Lung (tissue), 11 donors: ENCODE measurements at regions not wholly inside any gene's neighbourhood (a gene's known extent, or its start where the extent isn't known, plus 50 kb on each side); places are given as distances from the start of the nearest gene placed in this dataset.
"Not testable (repeated sequence)": the region's sequence is repeated elsewhere in the genome, so short reads cannot be mapped to it uniquely, and the experiment has no call there.

ENCODE experiments used
- ATAC-seq: fragments of 200-7000 bp; cut with Tn5 transposase; one replicate; pipeline ENCODE4 v1.9.1; 2020; ENCODE audit warnings: moderate number of reproducible peaks; ENCODE audit not compliant: insufficient read depth, low FRiP score
- DNase-seq, 3 donors: peaks; one replicate each; pipeline ENCODE4 v3.0.0-alpha.2; 2013 to 2017
- H3K27ac ChIP-seq, 2 donors: one replicate each; pipeline ENCODE4 v1.5.1; 2013; ENCODE audit warnings: mild to moderate bottlenecking in 2 of 2, moderate library complexity in 2 of 2, control low read depth in 1 of 2, inconsistent platforms in 1 of 2, low read depth in 1 of 2, low read length in 1 of 2
- H3K27me3 ChIP-seq, 3 donors: one replicate each; pipeline ENCODE4 v1.5.1; 2013; ENCODE audit warnings: low read length in 2 of 3; ENCODE audit not compliant: control insufficient read depth in 3 of 3, insufficient read depth in 3 of 3
- H3K36me3 ChIP-seq, 4 donors: one replicate each; pipeline ENCODE4 v1.5.1; 2013; ENCODE audit warnings: low read length in 4 of 4, mild to moderate bottlenecking in 1 of 4, moderate library complexity in 1 of 4; ENCODE audit not compliant: control insufficient read depth in 4 of 4, insufficient read depth in 4 of 4
- H3K4me1 ChIP-seq, 5 donors: one replicate each; pipeline ENCODE4 v1.5.1; 2013; ENCODE audit warnings: low read length in 5 of 5, mild to moderate bottlenecking in 2 of 5, moderate library complexity in 1 of 5; ENCODE audit not compliant: control insufficient read depth in 5 of 5, insufficient read depth in 5 of 5
- H3K4me3 ChIP-seq: one replicate; pipeline ENCODE4 v1.5.1; 2013; ENCODE audit warnings: mild to moderate bottlenecking, control low read depth, moderate library complexity
- H3K9ac ChIP-seq, 2 donors: one replicate each; pipeline ENCODE4 v1.5.1; 2013; ENCODE audit warnings: low read length in 2 of 2, control low read depth in 1 of 2; ENCODE audit not compliant: insufficient read depth in 1 of 2
- H3K9me3 ChIP-seq, 4 donors: one replicate each; pipeline ENCODE4 v1.5.1; 2013; ENCODE audit warnings: low read length in 3 of 4, mild to moderate bottlenecking in 1 of 4, moderate library complexity in 1 of 4; ENCODE audit not compliant: control insufficient read depth in 4 of 4, insufficient read depth in 3 of 4
- CTCF ChIP-seq: IDR thresholded peaks from 2 replicates; pipeline ENCODE4 v1.5.1; 2012; ENCODE audit warnings: mild to moderate bottlenecking; ENCODE audit errors: control extremely low read depth, extremely low read depth
- WGBS, 2 donors: extraction: QIAGEN DNeasy Blood & Tissue Kit; methylation state at CpG; one replicate each; pipeline ENCODE4 v1.1.7; 2013; 5-methylcytosine and 5-hydroxymethylcytosine counted together
- donor health status: control.
- donor health status: control.
- donor health status: Bipolar disorder and iron deficiency.
- donor health status: healthy.
- donor health status: DM: yes; HTN: yes; CAD: no.

GRCh38 chr14:49036984-49037516 is 549.1 kb downstream of the RPS29 start:
- H3K27me3 ChIP-seq = no peaks in the 10 kb centered on the region
- H3K36me3 ChIP-seq = no peaks in the 10 kb centered on the region
- H3K9me3 ChIP-seq = no peaks in the 10 kb centered on the region
- H3K9ac ChIP-seq = no peak overlapping the region
- H3K4me3 ChIP-seq = no peak overlapping the region
- 70 to 71% methylated on average over 8 of the region's 8 CpGs for WGBS, 2 donors
- DNase-seq (no peak), ATAC-seq (no peak)
- H3K4me1 ChIP-seq = no peaks in the 10 kb centered on the region
- no peak overlapping the region for H3K27ac ChIP-seq
- TF ChIP-seq CTCF = no peak

- no peak overlapping the region for H3K9ac ChIP-seq
- H3K4me3 ChIP-seq = no peak overlapping the region
- H3K36me3 ChIP-seq = no peaks in the 10 kb centered on the region
- ATAC-seq (no peak), DNase-seq (no peak)
- H3K27ac ChIP-seq = no peak overlapping the region
- H3K9me3 ChIP-seq = no peaks in the 10 kb centered on the region
- no peak for TF ChIP-seq CTCF
- H3K4me1 ChIP-seq = no peaks in the 10 kb centered on the region
- WGBS, 2 donors = 80 to 84% methylated on average over 5 of the region's 5 CpGs
- no peaks in the 10 kb centered on the region for H3K27me3 ChIP-seq
Observed at GRCh38 chr14:49036266-49036665, 549.9 kb downstream of the RPS29 start.

- no peak for DNase-seq
- no peak overlapping the region for H3K27ac ChIP-seq
- H3K4me3 ChIP-seq = no peak overlapping the region
- H3K36me3 ChIP-seq = no peaks in the 10 kb centered on the region
- no peak for TF ChIP-seq CTCF
- H3K9me3 ChIP-seq = no peaks in the 10 kb centered on the region
- no peak for ATAC-seq
- H3K9ac ChIP-seq = no peak overlapping the region
- 79 to 92% methylated on average over 8 of the region's 8 CpGs for WGBS, 2 donors
- H3K27me3 ChIP-seq = no peaks in the 10 kb centered on the region
- no peaks in the 10 kb centered on the region for H3K4me1 ChIP-seq
Observed at GRCh38 chr14:49033131-49033530, 553.0 kb downstream of the RPS29 start.

- 71 to 85% methylated on average over 6 of the region's 6 CpGs for WGBS, 2 donors
- H3K9me3 ChIP-seq, H3K9ac ChIP-seq, H3K4me1 ChIP-seq, ATAC-seq, H3K27me3 ChIP-seq, H3K4me3 ChIP-seq, H3K27ac ChIP-seq, DNase-seq, H3K36me3 ChIP-seq: not testable (repeated sequence)
Observed at GRCh38 chr14:49031710-49032109, 554.5 kb downstream of the RPS29 start.
